ENCODE measurements at regions not wholly inside any gene's neighbourhood (a gene's known extent, or its start where the extent isn't known, plus 50 kb on each side); places are given as distances from the start of the nearest gene placed in this dataset.

DNA sequence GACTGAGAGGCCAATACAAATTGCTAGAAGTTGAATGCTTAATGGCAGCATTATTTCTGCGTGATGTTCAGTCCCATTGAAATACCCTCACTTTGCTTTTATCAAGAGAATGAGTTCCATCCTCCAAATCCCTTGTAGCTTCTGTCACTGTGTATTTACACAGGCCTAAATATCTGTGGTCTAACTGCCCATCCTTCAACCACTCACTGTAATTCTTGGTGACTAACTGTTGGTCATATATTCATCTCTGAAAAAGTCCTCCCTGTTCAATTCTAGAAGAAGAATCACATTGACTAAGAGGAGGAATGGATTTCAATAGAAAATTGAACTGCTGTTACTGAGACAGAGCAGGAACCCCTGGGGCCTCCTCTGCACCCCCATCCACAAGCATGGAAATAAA lies 74.2 kb upstream of the L3MBTL4 start:
- no peaks in the 10 kb centered on the region for H3K4me1 Mint-ChIP-seq (ENCODE audit: low read depth, unreplicated experiment)
- DNase-seq: no peak
- H3K4me3 Mint-ChIP-seq (ENCODE audit: unreplicated experiment): no peak overlapping the region
- H3K27me3 Mint-ChIP-seq (ENCODE audit: unreplicated experiment): no peaks in the 10 kb centered on the region
- H3K27ac Mint-ChIP-seq (ENCODE audit: unreplicated experiment): no peak overlapping the region
- no peaks in the 10 kb centered on the region for H3K9me3 Mint-ChIP-seq (ENCODE audit: unreplicated experiment)
- TF ChIP-seq, protein P1, sequence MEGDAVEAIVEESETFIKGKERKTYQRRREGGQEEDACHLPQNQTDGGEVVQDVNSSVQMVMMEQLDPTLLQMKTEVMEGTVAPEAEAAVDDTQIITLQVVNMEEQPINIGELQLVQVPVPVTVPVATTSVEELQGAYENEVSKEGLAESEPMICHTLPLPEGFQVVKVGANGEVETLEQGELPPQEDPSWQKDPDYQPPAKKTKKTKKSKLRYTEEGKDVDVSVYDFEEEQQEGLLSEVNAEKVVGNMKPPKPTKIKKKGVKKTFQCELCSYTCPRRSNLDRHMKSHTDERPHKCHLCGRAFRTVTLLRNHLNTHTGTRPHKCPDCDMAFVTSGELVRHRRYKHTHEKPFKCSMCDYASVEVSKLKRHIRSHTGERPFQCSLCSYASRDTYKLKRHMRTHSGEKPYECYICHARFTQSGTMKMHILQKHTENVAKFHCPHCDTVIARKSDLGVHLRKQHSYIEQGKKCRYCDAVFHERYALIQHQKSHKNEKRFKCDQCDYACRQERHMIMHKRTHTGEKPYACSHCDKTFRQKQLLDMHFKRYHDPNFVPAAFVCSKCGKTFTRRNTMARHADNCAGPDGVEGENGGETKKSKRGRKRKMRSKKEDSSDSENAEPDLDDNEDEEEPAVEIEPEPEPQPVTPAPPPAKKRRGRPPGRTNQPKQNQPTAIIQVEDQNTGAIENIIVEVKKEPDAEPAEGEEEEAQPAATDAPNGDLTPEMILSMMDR (IDR thresholded peaks at IDR 0.05; ENCODE audit: partially characterized antibody, unreplicated experiment): no peak
- no peaks in the 10 kb centered on the region for H3K36me3 Mint-ChIP-seq (ENCODE audit: unreplicated experiment)

DNA sequence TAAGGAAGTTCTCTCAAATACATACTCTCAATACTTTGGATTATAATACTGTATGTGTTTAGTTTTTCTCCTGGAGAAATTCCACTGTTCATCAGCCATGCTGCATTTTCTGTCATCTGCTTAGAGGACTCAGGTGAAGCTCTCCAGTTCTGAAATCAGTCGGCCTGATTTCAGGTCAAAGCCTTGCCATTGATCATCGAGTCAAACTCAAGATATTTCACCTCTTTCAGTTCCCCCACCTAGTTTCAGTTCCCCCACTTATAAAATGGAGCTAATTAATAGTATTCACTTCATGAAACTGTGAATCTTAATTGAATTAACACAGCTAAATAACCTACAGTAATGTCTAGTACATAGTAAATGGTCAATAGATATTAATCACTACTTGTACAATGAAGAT lies 75.3 kb upstream of the L3MBTL4 start:
- TF ChIP-seq, protein P1 (IDR thresholded peaks at IDR 0.05; ENCODE audit: partially characterized antibody, unreplicated experiment): no peak
- no peaks in the 10 kb centered on the region for H3K36me3 Mint-ChIP-seq (ENCODE audit: unreplicated experiment)
- DNase-seq: no peak
- no peaks in the 10 kb centered on the region for H3K4me1 Mint-ChIP-seq (ENCODE audit: low read depth, unreplicated experiment)
- no peaks in the 10 kb centered on the region for H3K27me3 Mint-ChIP-seq (ENCODE audit: unreplicated experiment)
- no peaks in the 10 kb centered on the region for H3K9me3 Mint-ChIP-seq (ENCODE audit: unreplicated experiment)
- no peak overlapping the region for H3K4me3 Mint-ChIP-seq (ENCODE audit: unreplicated experiment)
- no peak overlapping the region for H3K27ac Mint-ChIP-seq (ENCODE audit: unreplicated experiment)

DNA sequence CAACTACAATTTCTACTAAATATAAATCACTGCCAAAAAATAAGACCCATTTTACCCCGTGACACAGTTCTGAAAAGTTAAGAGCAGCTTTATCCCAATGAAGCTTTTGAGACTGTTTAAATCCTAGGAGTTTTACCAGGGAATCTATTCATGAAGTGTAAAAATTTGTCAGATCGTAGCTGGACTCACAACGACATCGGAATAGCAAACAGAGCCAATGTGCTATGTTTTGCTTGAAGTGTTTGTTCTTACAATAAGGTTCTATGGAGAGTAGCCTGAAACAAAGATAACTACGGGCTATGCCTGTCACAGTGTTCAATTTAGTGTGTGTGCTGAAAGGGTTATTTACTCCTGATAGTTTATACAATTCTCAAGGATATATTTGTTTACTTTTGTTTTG lies 78.5 kb upstream of the L3MBTL4 start:
- Mint-ChIP-seq H3K4me1 (ENCODE audit: low read depth, unreplicated experiment) (no peaks in the 10 kb centered on the region), H3K9me3 (ENCODE audit: unreplicated experiment) (no peaks in the 10 kb centered on the region), H3K27ac (ENCODE audit: unreplicated experiment) (no peak overlapping the region), H3K36me3 (ENCODE audit: unreplicated experiment) (no peaks in the 10 kb centered on the region), H3K27me3 (ENCODE audit: unreplicated experiment) (no peaks in the 10 kb centered on the region), H3K4me3 (ENCODE audit: unreplicated experiment) (no peak overlapping the region)
- TF ChIP-seq, protein P1 (IDR thresholded peaks at IDR 0.05; ENCODE audit: partially characterized antibody, unreplicated experiment): no peak
- DNase-seq: no peak

DNA sequence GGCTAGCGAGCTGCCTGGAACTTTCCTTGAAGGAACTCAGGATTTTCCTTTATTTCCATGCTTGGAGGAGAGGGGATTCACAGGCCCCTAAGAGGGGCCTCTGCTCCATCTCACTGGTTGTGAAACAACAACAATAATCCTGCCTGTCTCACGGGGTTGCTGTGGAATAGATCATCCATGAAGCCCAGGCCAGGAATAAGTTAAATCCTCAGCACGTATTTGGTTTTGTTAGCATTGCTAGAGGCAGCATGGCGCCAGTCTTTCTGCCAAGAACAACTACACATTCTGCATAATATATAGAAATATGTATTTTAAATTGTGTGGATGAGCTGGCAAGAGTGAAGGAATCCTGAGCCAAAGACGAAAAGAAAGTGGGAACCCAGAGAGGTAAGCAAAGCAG lies 80.8 kb upstream of the L3MBTL4 start:
- Mint-ChIP-seq H3K27me3 (ENCODE audit: unreplicated experiment) (no peaks in the 10 kb centered on the region), H3K4me1 (ENCODE audit: low read depth, unreplicated experiment) (no peaks in the 10 kb centered on the region), H3K27ac (ENCODE audit: unreplicated experiment) (no peak overlapping the region), H3K4me3 (ENCODE audit: unreplicated experiment) (no peak overlapping the region), H3K9me3 (ENCODE audit: unreplicated experiment) (no peaks in the 10 kb centered on the region), H3K36me3 (ENCODE audit: unreplicated experiment) (no peaks in the 10 kb centered on the region)
- no peak for DNase-seq
- TF ChIP-seq, protein P1 (IDR thresholded peaks at IDR 0.05; ENCODE audit: partially characterized antibody, unreplicated experiment): no peak

DNA sequence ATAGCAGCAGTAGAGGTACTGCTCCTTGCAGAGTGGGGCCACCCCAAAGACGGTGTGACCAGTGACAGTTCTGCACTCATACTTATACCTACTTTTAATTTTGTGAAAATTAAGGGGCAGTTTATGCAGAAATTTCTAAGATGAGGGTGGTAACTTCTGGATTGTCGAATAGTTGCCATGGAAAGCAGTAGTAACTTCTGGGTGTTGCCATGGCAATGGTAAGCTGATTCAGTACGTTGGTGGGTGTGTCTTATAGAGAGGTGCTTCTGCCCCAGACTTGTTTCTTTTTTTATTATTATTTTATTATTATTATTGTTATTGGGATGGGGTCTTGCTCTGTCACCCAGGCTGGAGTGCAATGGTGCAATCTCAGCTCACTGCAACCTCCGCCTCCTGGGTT lies 82.8 kb upstream of the L3MBTL4 start:
- TF ChIP-seq, protein P1 (IDR thresholded peaks at IDR 0.05; ENCODE audit: partially characterized antibody, unreplicated experiment): no peak
- H3K9me3 Mint-ChIP-seq (ENCODE audit: unreplicated experiment): no peaks in the 10 kb centered on the region
- no peaks in the 10 kb centered on the region for H3K36me3 Mint-ChIP-seq (ENCODE audit: unreplicated experiment)
- H3K4me3 Mint-ChIP-seq (ENCODE audit: unreplicated experiment): no peak overlapping the region
- H3K27me3 Mint-ChIP-seq (ENCODE audit: unreplicated experiment): no peaks in the 10 kb centered on the region
- DNase-seq: no peak
- H3K4me1 Mint-ChIP-seq (ENCODE audit: low read depth, unreplicated experiment): no peaks in the 10 kb centered on the region
- H3K27ac Mint-ChIP-seq (ENCODE audit: unreplicated experiment): no peak overlapping the region

All from glutamatergic neuron (in vitro differentiated cells).